Stomach (tissue), 4 donors: ENCODE measurements at regions not wholly inside any gene's neighbourhood (a gene's known extent, or its start where the extent isn't known, plus 50 kb on each side); places are given as distances from the start of the nearest gene placed in this dataset.

Experiments used
- CTCF ChIP-seq, 7 experiments: fragments of 450-650 bp in 4 of 7; fragments of 200-600 bp in 3 of 7; sonication (generic) in 3 of 7; IDR thresholded peaks; one replicate each; pipeline ENCODE4 v1.5.1; 2016 to 2019; ENCODE audit warnings: antibody characterized with exemption in 7 of 7, control low read depth in 2 of 7, mild to moderate bottlenecking in 1 of 7
- POLR2A ChIP-seq, 4 donors: fragments of 450-650 bp; IDR thresholded peaks; one replicate each; pipeline ENCODE4 v1.6.1; 2016; ENCODE audit warnings: antibody characterized with exemption in 4 of 4, control low read depth in 2 of 4, mild to moderate bottlenecking in 1 of 4, moderate library complexity in 1 of 4

GRCh38 chr14:34174973-34175372 lies 224.1 kb upstream of the EGLN3 start:
- TF ChIP-seq CTCF (IDR thresholded peaks at IDR 0.05) (no peak), POLR2A (IDR thresholded peaks at IDR 0.05) (no peak)
